DOHH2 (cell line): ENCODE measurements at regions not wholly inside any gene's neighbourhood (a gene's known extent, or its start where the extent isn't known, plus 50 kb on each side); places are given as distances from the start of the nearest gene placed in this dataset.

ENCODE experiments used
- H3F3A ChIP-seq: fragments of 200-600 bp; sonication (generic), shearing (Covaris generic); 2 replicates; pipeline ENCODE4 v1.6.0; 2016; ENCODE audit warnings: antibody characterized with exemption, mild to moderate bottlenecking; ENCODE audit not compliant: control insufficient read depth, insufficient read depth
- H3K27ac ChIP-seq: fragments of 200-600 bp; sonication (generic); 2 replicates; pipeline ENCODE4 v1.5.1; 2014; ENCODE audit warnings: low read depth, mild to moderate bottlenecking, low read length, moderate library complexity
- H3K27me3 ChIP-seq: fragments of 200-600 bp; sonication (generic); 2 replicates; pipeline ENCODE4 v1.6.1; 2014; ENCODE audit warnings: mild to moderate bottlenecking, low read length, mixed read lengths; ENCODE audit not compliant: control insufficient read depth
- H3K36me3 ChIP-seq: fragments of 200-600 bp; sonication (generic); 2 replicates; pipeline ENCODE4 v1.6.1; 2014; ENCODE audit warnings: mild to moderate bottlenecking, low read length, moderate library complexity, mixed read lengths; ENCODE audit not compliant: control insufficient read depth
- H3K4me1 ChIP-seq: fragments of 200-600 bp; sonication (generic); 2 replicates; pipeline ENCODE4 v1.6.1; 2014; ENCODE audit warnings: mild to moderate bottlenecking, low read length, mixed read lengths; ENCODE audit not compliant: control insufficient read depth
- H3K4me2 ChIP-seq: fragments of 200-600 bp; sonication (generic); 2 replicates; pipeline ENCODE4 v1.6.0; 2014; ENCODE audit warnings: mild to moderate bottlenecking, low read length, moderate library complexity
- H3K4me3 ChIP-seq: fragments of 200-600 bp; sonication (generic); 2 replicates; pipeline ENCODE4 v1.5.1; 2014; ENCODE audit warnings: mild to moderate bottlenecking, low read length, mixed read lengths
- H3K79me2 ChIP-seq: fragments of 200-600 bp; sonication (generic); 2 replicates; pipeline ENCODE4 v1.6.1; 2014; ENCODE audit warnings: mild to moderate bottlenecking, low read length, mixed read lengths; ENCODE audit not compliant: control insufficient read depth
- H3K9me2 ChIP-seq: fragments of 200-600 bp; sonication (generic); replicated peaks from 2 replicates; pipeline ENCODE4 v1.6.1; 2014; ENCODE audit warnings: mild to moderate bottlenecking, low read length, mixed read lengths; ENCODE audit not compliant: control insufficient read depth
- H3K9me3 ChIP-seq: fragments of 200-600 bp; sonication (generic); 2 replicates; pipeline ENCODE4 v1.6.1; 2014; ENCODE audit warnings: antibody characterized with exemption, low read length, mixed read lengths; ENCODE audit not compliant: control insufficient read depth, insufficient read depth
- H4K20me1 ChIP-seq: fragments of 200-600 bp; sonication (generic); 2 replicates; pipeline ENCODE4 v1.6.0; 2014; ENCODE audit warnings: low read depth, mild to moderate bottlenecking, antibody characterized with exemption, low read length, moderate library complexity; ENCODE audit not compliant: control insufficient read depth, insufficient read depth
- EZH2phosphoT487 ChIP-seq: fragments of 200-600 bp; sonication (generic); IDR thresholded peaks from 2 replicates; pipeline ENCODE4 v1.6.1; 2017; ENCODE audit warnings: borderline replicate concordance, mild to moderate bottlenecking, antibody characterized with exemption, low read length, moderate library complexity, mixed read lengths
- TF ChIP-seq, protein P1 (sequence below): fragments of 200-600 bp; sonication (generic); IDR thresholded peaks from one replicate; pipeline ENCODE4 v1.5.1; 2014; ENCODE audit warnings: antibody characterized with exemption, mild to moderate bottlenecking, low read depth, low read length; ENCODE audit not compliant: poor library complexity, severe bottlenecking

DNA sequence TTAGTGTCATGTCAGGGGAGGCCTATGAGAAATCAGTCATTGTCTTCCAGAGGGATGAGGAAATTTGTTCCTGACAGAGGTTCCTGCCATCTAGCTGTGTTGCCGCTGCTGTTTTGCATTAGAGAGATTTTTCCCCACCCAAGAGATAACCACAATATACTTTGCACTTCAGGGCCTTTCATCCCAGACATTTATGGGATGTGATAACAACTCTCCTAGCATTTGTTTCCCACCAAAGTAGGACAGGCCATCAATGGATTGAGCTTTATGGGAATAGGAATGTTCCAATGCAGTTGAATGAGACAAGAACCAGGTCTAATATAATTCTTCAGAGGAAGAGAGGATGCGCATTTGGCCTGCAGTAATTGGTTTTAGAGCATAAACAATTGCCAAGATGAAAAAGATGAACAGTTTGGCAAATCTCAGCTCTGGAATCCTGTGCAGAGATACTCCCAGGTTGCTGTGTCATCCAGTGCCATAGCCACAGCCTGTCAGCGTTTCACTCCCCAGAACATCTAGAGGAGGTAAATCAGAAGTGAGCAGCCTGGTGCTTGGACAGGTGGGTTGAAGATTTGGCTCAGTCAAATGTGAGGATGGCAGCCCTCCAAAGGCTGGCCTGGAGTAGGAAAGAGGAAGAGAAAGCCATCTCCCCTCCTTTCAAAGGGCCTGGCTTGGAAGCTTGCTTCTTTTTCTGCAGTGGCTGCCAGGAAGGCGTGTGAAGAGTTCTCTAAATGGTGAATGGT is 93.7 kb upstream of the SETBP1 start:
- Histone ChIP-seq H3K36me3 (no peaks in the 10 kb centered on the region), H3K4me2 (no peak overlapping the region), H3K4me1 (no peaks in the 10 kb centered on the region), H3K9me3 (no peaks in the 10 kb centered on the region), H3F3A (no peaks in the 10 kb centered on the region), H3K27me3 (no peaks in the 10 kb centered on the region), H3K9me2 (no peaks in the 10 kb centered on the region), H3K4me3 (no peak overlapping the region), H4K20me1 (no peaks in the 10 kb centered on the region), H3K27ac (no peak overlapping the region), H3K79me2 (no peaks in the 10 kb centered on the region)
- TF ChIP-seq, protein P1, sequence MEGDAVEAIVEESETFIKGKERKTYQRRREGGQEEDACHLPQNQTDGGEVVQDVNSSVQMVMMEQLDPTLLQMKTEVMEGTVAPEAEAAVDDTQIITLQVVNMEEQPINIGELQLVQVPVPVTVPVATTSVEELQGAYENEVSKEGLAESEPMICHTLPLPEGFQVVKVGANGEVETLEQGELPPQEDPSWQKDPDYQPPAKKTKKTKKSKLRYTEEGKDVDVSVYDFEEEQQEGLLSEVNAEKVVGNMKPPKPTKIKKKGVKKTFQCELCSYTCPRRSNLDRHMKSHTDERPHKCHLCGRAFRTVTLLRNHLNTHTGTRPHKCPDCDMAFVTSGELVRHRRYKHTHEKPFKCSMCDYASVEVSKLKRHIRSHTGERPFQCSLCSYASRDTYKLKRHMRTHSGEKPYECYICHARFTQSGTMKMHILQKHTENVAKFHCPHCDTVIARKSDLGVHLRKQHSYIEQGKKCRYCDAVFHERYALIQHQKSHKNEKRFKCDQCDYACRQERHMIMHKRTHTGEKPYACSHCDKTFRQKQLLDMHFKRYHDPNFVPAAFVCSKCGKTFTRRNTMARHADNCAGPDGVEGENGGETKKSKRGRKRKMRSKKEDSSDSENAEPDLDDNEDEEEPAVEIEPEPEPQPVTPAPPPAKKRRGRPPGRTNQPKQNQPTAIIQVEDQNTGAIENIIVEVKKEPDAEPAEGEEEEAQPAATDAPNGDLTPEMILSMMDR, result no peak
- no peak for TF ChIP-seq EZH2phosphoT487

DNA sequence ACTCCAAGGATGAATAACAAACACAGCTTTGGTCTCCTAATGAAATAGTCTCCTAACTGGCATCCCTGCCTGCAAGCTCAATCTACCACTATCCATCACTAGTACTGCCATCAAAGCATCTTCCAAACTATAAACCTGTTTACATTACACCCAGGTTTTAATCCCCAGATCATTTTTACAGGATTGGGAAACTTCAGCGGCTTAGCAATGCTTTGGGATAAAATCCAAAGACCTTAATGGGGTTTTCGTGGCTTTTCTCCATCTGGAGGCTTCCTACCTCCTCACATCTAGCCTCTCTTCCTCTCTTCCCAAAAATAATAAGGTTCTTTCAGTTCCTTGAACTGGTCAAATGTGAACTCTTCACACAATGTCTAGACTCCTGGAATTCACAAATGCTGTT is 92.2 kb upstream of the SETBP1 start:
- no peaks in the 10 kb centered on the region for H3K79me2 ChIP-seq

DNA sequence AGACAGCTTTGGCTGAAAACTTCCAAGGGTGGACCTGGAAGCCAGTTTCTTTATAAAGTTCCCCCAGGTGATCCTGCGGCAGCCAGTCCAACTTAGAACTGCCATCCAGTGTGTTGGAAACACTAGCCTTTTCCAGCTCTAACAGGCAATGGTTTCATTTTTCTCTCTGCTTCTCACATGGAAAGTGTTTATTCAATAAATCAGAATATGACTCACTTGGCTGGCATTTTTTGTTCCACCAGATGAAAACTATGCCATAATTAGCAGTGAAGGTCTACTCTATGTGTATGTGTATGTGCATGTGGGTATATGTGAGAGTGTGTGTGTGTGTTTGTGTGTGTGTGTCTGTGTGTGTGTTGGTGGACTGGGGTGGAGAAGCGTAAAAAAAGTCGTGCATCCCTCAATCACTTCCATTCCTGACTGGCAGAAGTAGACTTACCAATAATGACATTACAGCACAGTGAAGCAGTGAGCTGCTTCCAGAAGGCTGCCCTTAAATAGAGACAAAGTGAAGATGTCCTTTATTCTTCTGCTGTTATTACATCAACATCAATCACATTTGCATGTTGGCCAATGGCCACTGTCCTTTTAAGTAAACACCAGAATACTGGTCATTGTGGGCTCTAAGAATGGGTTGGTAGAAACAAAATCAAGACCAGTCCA is 90.9 kb upstream of the SETBP1 start:
- Histone ChIP-seq H3K4me3 (no peak overlapping the region), H3F3A (no peaks in the 10 kb centered on the region), H3K4me1 (no peaks in the 10 kb centered on the region), H3K27ac (no peak overlapping the region), H4K20me1 (no peaks in the 10 kb centered on the region), H3K79me2 (no peaks in the 10 kb centered on the region), H3K27me3 (no peaks in the 10 kb centered on the region), H3K9me3 (no peaks in the 10 kb centered on the region), H3K36me3 (no peaks in the 10 kb centered on the region), H3K4me2 (no peak overlapping the region), H3K9me2 (no peaks in the 10 kb centered on the region)
- no peak for TF ChIP-seq EZH2phosphoT487
- TF ChIP-seq, protein P1, result no peak

More for the DNA sequence above, 92.2 kb upstream of the SETBP1 start:
- Histone ChIP-seq H4K20me1 (no peaks in the 10 kb centered on the region), H3K36me3 (no peaks in the 10 kb centered on the region), H3K4me1 (no peaks in the 10 kb centered on the region), H3K4me3 (no peak overlapping the region), H3K9me2 (no peaks in the 10 kb centered on the region), H3K4me2 (no peak overlapping the region), H3K9me3 (no peaks in the 10 kb centered on the region), H3K27me3 (no peaks in the 10 kb centered on the region), H3F3A (no peaks in the 10 kb centered on the region), H3K27ac (no peak overlapping the region)
- TF ChIP-seq, protein P1, result no peak
- no peak for TF ChIP-seq EZH2phosphoT487
